ENCODE measurements at regions not wholly inside any gene's neighbourhood (a gene's known extent, or its start where the extent isn't known, plus 50 kb on each side); places are given as distances from the start of the nearest gene placed in this dataset.

DNA sequence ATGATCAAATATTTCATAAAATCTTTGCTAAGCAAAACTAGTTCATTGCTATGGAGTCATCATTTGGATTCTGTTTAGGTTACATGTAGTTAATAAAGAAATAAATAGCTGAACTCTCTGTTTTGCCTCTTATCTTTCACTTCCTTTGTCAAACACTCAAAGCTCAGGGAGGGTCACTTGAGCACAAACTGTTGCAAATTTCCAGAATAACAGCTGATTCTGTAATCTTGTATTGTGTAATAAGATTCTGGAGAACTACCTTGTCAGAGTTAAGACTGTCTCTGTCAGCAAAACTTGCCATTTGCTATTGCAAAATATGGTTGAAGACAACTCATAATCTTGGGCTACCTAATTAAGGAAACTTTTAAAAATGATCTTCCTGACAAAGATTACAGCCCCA, 182.0 kb upstream of the MOCS2 start:
- Histone ChIP-seq H3K79me2 (ENCODE audit: low read length) (no peaks in the 10 kb centered on the region), H3K4me3 (ENCODE audit: low read length) (no peak overlapping the region), H2AFZ (ENCODE audit: low read length) (no peak overlapping the region), H4K20me1 (ENCODE audit: low read length) (no peaks in the 10 kb centered on the region), H3F3A (ENCODE audit: low read length, unreplicated experiment) (no peaks in the 10 kb centered on the region), H3K4me2 (ENCODE audit: low read length) (no peak overlapping the region), H3K9me3 (ENCODE audit: low read length) (no peaks in the 10 kb centered on the region), H3K27ac (ENCODE audit: low read length) (no peak overlapping the region), H3K27me3 (ENCODE audit: low read length) (no peaks in the 10 kb centered on the region), H3K36me3 (ENCODE audit: low read depth, low read length) (no peaks in the 10 kb centered on the region), H3K4me1 (ENCODE audit: insufficient read depth, low read length) (no peaks in the 10 kb centered on the region), H3K9ac (ENCODE audit: low read length) (no peak overlapping the region), H3K9me2 (replicated peaks; ENCODE audit: low read length) (no peaks in the 10 kb centered on the region)
- DNase-seq = no peak
- no TSS peak for BruUV-seq (replicated peaks)
- no peak for TF ChIP-seq EZH2 (IDR thresholded peaks at IDR 0.05; ENCODE audit: low read length, unreplicated experiment)
- TF ChIP-seq, protein P1, sequence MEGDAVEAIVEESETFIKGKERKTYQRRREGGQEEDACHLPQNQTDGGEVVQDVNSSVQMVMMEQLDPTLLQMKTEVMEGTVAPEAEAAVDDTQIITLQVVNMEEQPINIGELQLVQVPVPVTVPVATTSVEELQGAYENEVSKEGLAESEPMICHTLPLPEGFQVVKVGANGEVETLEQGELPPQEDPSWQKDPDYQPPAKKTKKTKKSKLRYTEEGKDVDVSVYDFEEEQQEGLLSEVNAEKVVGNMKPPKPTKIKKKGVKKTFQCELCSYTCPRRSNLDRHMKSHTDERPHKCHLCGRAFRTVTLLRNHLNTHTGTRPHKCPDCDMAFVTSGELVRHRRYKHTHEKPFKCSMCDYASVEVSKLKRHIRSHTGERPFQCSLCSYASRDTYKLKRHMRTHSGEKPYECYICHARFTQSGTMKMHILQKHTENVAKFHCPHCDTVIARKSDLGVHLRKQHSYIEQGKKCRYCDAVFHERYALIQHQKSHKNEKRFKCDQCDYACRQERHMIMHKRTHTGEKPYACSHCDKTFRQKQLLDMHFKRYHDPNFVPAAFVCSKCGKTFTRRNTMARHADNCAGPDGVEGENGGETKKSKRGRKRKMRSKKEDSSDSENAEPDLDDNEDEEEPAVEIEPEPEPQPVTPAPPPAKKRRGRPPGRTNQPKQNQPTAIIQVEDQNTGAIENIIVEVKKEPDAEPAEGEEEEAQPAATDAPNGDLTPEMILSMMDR (conservative IDR thresholded peaks at IDR 0.05; ENCODE audit: low read depth, low read length) = no peak
- TF ChIP-seq EZH2phosphoT487 (IDR thresholded peaks at IDR 0.05; ENCODE audit: borderline replicate concordance, low read length) = no peak
- intact Hi-C loops (cut with micrococcal nuclease) = no loop called here
- no peak for ATAC-seq
- ChIA-PET POLR2A (ENCODE audit: unreplicated experiment) (no interaction called here), CTCF (no interaction called here)

DNA sequence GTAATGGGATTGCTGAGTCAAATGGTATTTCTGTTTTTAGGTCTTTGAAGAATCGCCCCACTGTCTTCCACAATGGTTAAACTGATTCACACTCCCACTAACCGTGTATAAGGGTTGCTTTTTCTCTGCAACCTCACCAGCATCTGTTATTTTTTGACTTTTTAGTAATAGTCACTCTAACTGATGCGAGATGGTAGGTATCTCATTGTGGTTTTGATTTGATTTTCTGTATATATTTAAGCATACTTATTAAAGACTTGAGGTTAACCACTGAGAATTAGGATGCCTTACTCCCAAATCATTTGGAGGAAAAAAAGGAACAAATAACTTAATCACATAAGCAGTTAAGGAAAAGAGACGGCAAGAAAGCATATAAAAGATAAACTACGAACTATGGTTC, 181.6 kb upstream of the FST start:
- Histone ChIP-seq H4K20me1 (ENCODE audit: low read length) (no peaks in the 10 kb centered on the region), H3K4me2 (ENCODE audit: low read length) (no peak overlapping the region), H2AFZ (ENCODE audit: low read length) (no peak overlapping the region), H3K79me2 (ENCODE audit: low read length) (no peaks in the 10 kb centered on the region), H3K4me3 (ENCODE audit: low read length) (no peak overlapping the region), H3K9me2 (replicated peaks; ENCODE audit: low read length) (no peaks in the 10 kb centered on the region), H3K9ac (ENCODE audit: low read length) (no peak overlapping the region), H3K27ac (ENCODE audit: low read length) (no peak overlapping the region), H3K36me3 (ENCODE audit: low read depth, low read length) (no peaks in the 10 kb centered on the region), H3K9me3 (ENCODE audit: low read length) (no peaks in the 10 kb centered on the region), H3F3A (ENCODE audit: low read length, unreplicated experiment) (no peaks in the 10 kb centered on the region), H3K27me3 (ENCODE audit: low read length) (no peaks in the 10 kb centered on the region), H3K4me1 (ENCODE audit: insufficient read depth, low read length) (no peaks in the 10 kb centered on the region)
- BruUV-seq (replicated peaks) = no TSS peak
- TF ChIP-seq, protein P1 (conservative IDR thresholded peaks at IDR 0.05; ENCODE audit: low read depth, low read length) = no peak
- TF ChIP-seq EZH2 (IDR thresholded peaks at IDR 0.05; ENCODE audit: low read length, unreplicated experiment) (no peak), EZH2phosphoT487 (IDR thresholded peaks at IDR 0.05; ENCODE audit: borderline replicate concordance, low read length) (no peak)
- ChIA-PET CTCF (no interaction called here), POLR2A (ENCODE audit: unreplicated experiment) (no interaction called here)
- DNase-seq (no peak), ATAC-seq (no peak)
- intact Hi-C loops (cut with micrococcal nuclease) = no loop called here

DNA sequence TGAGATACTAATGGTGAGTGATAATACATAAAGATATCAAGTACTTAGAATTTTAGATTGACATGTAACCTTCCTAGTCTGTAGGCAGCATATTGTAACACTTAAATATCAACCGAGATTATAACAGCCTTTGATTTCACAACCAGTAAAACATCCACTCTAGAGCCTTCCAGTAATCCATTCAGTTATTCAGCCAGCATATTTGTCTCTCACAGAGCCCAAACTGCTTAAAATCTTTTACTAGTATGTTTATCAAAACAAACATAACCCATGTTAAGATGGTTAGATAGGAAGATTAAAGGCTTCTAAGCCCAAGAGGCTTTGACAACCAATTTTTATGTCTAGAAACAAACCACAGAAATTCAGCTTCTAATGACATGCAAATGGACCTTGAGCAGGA, 177.9 kb upstream of the FST start:
- POLR2A ChIA-PET (ENCODE audit: unreplicated experiment) = no interaction called here
- DNase-seq (no peak), ATAC-seq (no peak)
- no peaks in the 10 kb centered on the region for H3K9me2 ChIP-seq (replicated peaks; ENCODE audit: low read length)
- H2AFZ ChIP-seq (ENCODE audit: low read length) = no peak overlapping the region
- no peak overlapping the region for H3K27ac ChIP-seq (ENCODE audit: low read length)
- H3K9ac ChIP-seq (ENCODE audit: low read length) = no peak overlapping the region
- H3K27me3 ChIP-seq (ENCODE audit: low read length) = no peaks in the 10 kb centered on the region
- no peaks in the 10 kb centered on the region for H3F3A ChIP-seq (ENCODE audit: low read length, unreplicated experiment)
- no peak overlapping the region for H3K4me2 ChIP-seq (ENCODE audit: low read length)
- BruUV-seq (replicated peaks) = no TSS peak
- H3K79me2 ChIP-seq (ENCODE audit: low read length) = no peaks in the 10 kb centered on the region
- TF ChIP-seq EZH2 (IDR thresholded peaks at IDR 0.05; ENCODE audit: low read length, unreplicated experiment) (no peak), EZH2phosphoT487 (IDR thresholded peaks at IDR 0.05; ENCODE audit: borderline replicate concordance, low read length) (no peak)
- TF ChIP-seq, protein P1 (conservative IDR thresholded peaks at IDR 0.05; ENCODE audit: low read depth, low read length) = no peak
- CTCF ChIA-PET = no interaction called here
- no peaks in the 10 kb centered on the region for H3K4me1 ChIP-seq (ENCODE audit: insufficient read depth, low read length)
- H4K20me1 ChIP-seq (ENCODE audit: low read length) = no peaks in the 10 kb centered on the region
- H3K36me3 ChIP-seq (ENCODE audit: low read depth, low read length) = no peaks in the 10 kb centered on the region
- H3K9me3 ChIP-seq (ENCODE audit: low read length) = no peaks in the 10 kb centered on the region
- H3K4me3 ChIP-seq (ENCODE audit: low read length) = no peak overlapping the region
- intact Hi-C loops (cut with micrococcal nuclease) = no loop called here

All from PC-3 (cell line).